ENCODE measurements at regions not wholly inside any gene's neighbourhood (a gene's known extent, or its start where the extent isn't known, plus 50 kb on each side); places are given as distances from the start of the nearest gene placed in this dataset.

GRCh38 chr16:26627958-26628357 lies 438.8 kb upstream of the C16orf82 start:
- TF ChIP-seq YY1 (IDR thresholded peaks at IDR 0.05; ENCODE audit: insufficient read depth, insufficient read length) (no peak), SUZ12 (IDR thresholded peaks at IDR 0.05; ENCODE audit: extremely low read depth, insufficient read depth, insufficient read length) (no peak), ZNF274 (IDR thresholded peaks at IDR 0.05; ENCODE audit: low read depth, low read length) (no peak)

All from NT2/D1 (cell line).